AG10803 (cell line): ENCODE measurements at regions not wholly inside any gene's neighbourhood (a gene's known extent, or its start where the extent isn't known, plus 50 kb on each side); places are given as distances from the start of the nearest gene placed in this dataset.

Experiments
- DNase-seq: peaks from one replicate; pipeline ENCODE4 v3.0.0; 2010; ENCODE audit warnings: low read depth
- H3K4me3 ChIP-seq: 2 replicates; pipeline ENCODE4 v1.5.1; 2011; ENCODE audit warnings: mild to moderate bottlenecking, low read length, control low read depth
- TF ChIP-seq, protein P1 (sequence below): conservative IDR thresholded peaks from 2 replicates; pipeline ENCODE4 v1.5.1; 2011; ENCODE audit warnings: mild to moderate bottlenecking, low read length, control low read depth, inconsistent platforms

- TF ChIP-seq, protein P1, sequence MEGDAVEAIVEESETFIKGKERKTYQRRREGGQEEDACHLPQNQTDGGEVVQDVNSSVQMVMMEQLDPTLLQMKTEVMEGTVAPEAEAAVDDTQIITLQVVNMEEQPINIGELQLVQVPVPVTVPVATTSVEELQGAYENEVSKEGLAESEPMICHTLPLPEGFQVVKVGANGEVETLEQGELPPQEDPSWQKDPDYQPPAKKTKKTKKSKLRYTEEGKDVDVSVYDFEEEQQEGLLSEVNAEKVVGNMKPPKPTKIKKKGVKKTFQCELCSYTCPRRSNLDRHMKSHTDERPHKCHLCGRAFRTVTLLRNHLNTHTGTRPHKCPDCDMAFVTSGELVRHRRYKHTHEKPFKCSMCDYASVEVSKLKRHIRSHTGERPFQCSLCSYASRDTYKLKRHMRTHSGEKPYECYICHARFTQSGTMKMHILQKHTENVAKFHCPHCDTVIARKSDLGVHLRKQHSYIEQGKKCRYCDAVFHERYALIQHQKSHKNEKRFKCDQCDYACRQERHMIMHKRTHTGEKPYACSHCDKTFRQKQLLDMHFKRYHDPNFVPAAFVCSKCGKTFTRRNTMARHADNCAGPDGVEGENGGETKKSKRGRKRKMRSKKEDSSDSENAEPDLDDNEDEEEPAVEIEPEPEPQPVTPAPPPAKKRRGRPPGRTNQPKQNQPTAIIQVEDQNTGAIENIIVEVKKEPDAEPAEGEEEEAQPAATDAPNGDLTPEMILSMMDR = no peak
- DNase-seq = peak; percentile 69
- H3K4me3 ChIP-seq = no peak overlapping the region
Observed at GRCh38 chr14:98144964-98145363, 1127.0 kb downstream of the BCL11B start.

DNA sequence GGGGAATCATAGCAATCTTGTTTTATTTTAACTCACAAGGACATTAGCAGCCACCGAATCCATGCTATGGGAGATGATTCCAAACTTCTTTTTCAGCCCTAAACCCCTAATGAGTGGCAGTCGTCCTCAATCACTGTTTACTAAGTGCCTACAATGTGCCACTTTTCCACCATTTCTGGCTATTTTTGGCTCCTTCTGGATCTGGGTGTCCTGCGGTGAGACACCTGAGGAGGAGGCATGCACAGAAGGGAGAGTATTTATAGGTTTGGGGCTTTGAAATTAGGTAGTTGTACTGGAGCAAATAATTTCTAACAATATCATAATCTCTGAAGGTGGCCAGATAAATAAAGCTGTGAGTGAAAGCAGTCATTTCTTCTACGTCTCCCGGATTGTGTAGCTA, 1125.6 kb downstream of the BCL11B start:
- TF ChIP-seq, protein P1 = no peak
- no peak overlapping the region for H3K4me3 ChIP-seq

DNA sequence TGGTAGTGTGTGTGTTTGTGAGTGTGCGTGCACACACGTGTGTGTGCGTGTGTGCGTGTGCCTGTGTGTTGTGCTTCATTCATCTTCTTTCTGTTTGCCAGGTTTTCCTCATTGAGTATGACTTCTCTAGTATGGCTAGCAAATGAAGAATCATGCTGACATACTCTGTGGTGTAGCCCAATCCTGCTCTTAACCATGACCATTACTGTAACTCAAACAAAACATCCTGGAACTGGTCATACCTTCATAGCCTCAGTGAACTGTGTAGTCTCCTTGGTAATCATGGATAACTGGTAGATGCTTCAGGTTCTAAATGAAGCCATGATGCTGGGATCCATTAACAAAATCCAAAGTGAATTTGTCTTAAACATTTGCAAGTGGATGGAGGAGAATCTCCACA, 1117.7 kb downstream of the BCL11B start:
- TF ChIP-seq, protein P1 = no peak
- no peak overlapping the region for H3K4me3 ChIP-seq
- no peak for DNase-seq

More for the DNA sequence above, 1125.6 kb downstream of the BCL11B start:
- no peak for DNase-seq

- TF ChIP-seq, protein P1 = no peak
- DNase-seq = no peak
- H3K4me3 ChIP-seq = no peak overlapping the region
Observed at GRCh38 chr14:98156411-98156810, 1115.6 kb downstream of the BCL11B start.

GRCh38 chr14:98160901-98161300, 1111.1 kb downstream of the BCL11B start:
- no peak for DNase-seq
- H3K4me3 ChIP-seq = no peak overlapping the region
- TF ChIP-seq, protein P1 = no peak

DNA sequence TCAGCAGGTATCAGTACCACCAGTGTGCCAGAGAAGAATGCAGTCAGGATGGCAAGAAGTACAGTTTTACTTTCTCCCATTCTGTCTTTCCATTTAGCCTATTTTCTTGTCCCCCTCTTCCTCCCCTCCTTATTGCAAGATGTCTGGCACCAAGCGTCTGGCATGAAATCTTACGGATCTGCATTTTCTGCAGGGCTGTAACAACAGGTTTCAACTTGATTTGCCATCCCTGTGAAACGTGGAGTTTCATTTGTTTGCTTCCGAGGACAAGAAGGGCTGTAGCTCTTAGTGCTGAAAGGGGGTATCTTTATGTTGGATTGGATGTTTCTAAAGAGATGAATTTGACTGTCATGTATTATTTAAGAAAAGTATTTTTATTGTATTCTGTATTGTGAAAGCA, 1110.6 kb downstream of the BCL11B start:
- TF ChIP-seq, protein P1 = no peak
- no peak for DNase-seq
- no peak overlapping the region for H3K4me3 ChIP-seq

GRCh38 chr14:98162856-98163805, 1108.9 kb downstream of the BCL11B start:
- DNase-seq = no peak
- TF ChIP-seq, protein P1 = no peak
- no peak overlapping the region for H3K4me3 ChIP-seq
